WTC11 (cell line): ENCODE measurements at regions not wholly inside any gene's neighbourhood (a gene's known extent, or its start where the extent isn't known, plus 50 kb on each side); places are given as distances from the start of the nearest gene placed in this dataset.

Experiments used
- CREB1 ChIP-seq: sonication (generic); formaldehyde crosslinking; IDR thresholded peaks from 2 replicates; pipeline ENCODE4 v1.8.0; 2023; ENCODE audit warnings: mild to moderate bottlenecking, missing genetic modification reagents
- IRF1 ChIP-seq: sonication (generic); formaldehyde crosslinking; IDR thresholded peaks from 2 replicates; pipeline ENCODE4 v1.8.0; 2023; ENCODE audit warnings: missing genetic modification reagents
- JUN ChIP-seq: sonication (generic); formaldehyde crosslinking; IDR thresholded peaks from 2 replicates; pipeline ENCODE4 v1.8.0; 2023; ENCODE audit warnings: mild to moderate bottlenecking, missing genetic modification reagents
- MAX ChIP-seq: sonication (generic); formaldehyde crosslinking; IDR thresholded peaks from 2 replicates; pipeline ENCODE4 v1.8.0; 2022; ENCODE audit warnings: mild to moderate bottlenecking, missing genetic modification reagents
- TEAD4 ChIP-seq: sonication (generic); formaldehyde crosslinking; IDR thresholded peaks from 2 replicates; pipeline ENCODE4 v1.8.0; 2022; ENCODE audit warnings: mild to moderate bottlenecking, missing genetic modification reagents
- ZBTB43 ChIP-seq: sonication (generic); formaldehyde crosslinking; IDR thresholded peaks from 2 replicates; pipeline ENCODE4 v1.8.1; 2023; ENCODE audit warnings: mild to moderate bottlenecking, missing genetic modification reagents
- ZNF232 ChIP-seq: sonication (generic); formaldehyde crosslinking; IDR thresholded peaks from 2 replicates; pipeline ENCODE4 v1.8.0; 2022; ENCODE audit warnings: mild to moderate bottlenecking, missing genetic modification reagents
- ZNF512 ChIP-seq: sonication (generic); formaldehyde crosslinking; IDR thresholded peaks from 2 replicates; pipeline ENCODE4 v1.8.1; 2022; ENCODE audit warnings: missing genetic modification reagents, borderline replicate concordance
- ZNF671 ChIP-seq: fragments of 250-450 bp; sonication (Bioruptor Pico); IDR thresholded peaks from 2 replicates; pipeline ENCODE4 v1.8.0; 2021; ENCODE audit warnings: mild to moderate bottlenecking
- TF ChIP-seq, protein P1 (sequence below): fragments of 200-600 bp; IDR thresholded peaks from 2 replicates; pipeline ENCODE4 v1.8.0; 2022; ENCODE audit warnings: antibody characterized with exemption
- TF ChIP-seq, protein P2 (sequence below): sonication (generic); formaldehyde crosslinking; conservative IDR thresholded peaks from 2 replicates; pipeline ENCODE4 v1.8.1; 2023; ENCODE audit warnings: mild to moderate bottlenecking, low read depth, missing genetic modification reagents, moderate library complexity
- TF ChIP-seq, protein P3 (sequence below): sonication (generic); formaldehyde crosslinking; IDR thresholded peaks from 2 replicates; pipeline ENCODE4 v1.8.1; 2022; ENCODE audit warnings: low read depth, missing genetic modification reagents, borderline replicate concordance

- TF ChIP-seq MAX (CRISPR knock-in tag) (no peak), IRF1 (no peak), ZNF512 (CRISPR knock-in tag) (no peak), TEAD4 (CRISPR knock-in tag) (no peak), CREB1 (CRISPR knock-in tag) (no peak), JUN (CRISPR knock-in tag) (no peak), ZBTB43 (CRISPR knock-in tag) (no peak), ZNF671 (CRISPR knock-in tag) (no peak), ZNF232 (CRISPR knock-in tag) (no peak)
- TF ChIP-seq, protein P1, sequence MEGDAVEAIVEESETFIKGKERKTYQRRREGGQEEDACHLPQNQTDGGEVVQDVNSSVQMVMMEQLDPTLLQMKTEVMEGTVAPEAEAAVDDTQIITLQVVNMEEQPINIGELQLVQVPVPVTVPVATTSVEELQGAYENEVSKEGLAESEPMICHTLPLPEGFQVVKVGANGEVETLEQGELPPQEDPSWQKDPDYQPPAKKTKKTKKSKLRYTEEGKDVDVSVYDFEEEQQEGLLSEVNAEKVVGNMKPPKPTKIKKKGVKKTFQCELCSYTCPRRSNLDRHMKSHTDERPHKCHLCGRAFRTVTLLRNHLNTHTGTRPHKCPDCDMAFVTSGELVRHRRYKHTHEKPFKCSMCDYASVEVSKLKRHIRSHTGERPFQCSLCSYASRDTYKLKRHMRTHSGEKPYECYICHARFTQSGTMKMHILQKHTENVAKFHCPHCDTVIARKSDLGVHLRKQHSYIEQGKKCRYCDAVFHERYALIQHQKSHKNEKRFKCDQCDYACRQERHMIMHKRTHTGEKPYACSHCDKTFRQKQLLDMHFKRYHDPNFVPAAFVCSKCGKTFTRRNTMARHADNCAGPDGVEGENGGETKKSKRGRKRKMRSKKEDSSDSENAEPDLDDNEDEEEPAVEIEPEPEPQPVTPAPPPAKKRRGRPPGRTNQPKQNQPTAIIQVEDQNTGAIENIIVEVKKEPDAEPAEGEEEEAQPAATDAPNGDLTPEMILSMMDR, result no peak
- TF ChIP-seq, protein P2, sequence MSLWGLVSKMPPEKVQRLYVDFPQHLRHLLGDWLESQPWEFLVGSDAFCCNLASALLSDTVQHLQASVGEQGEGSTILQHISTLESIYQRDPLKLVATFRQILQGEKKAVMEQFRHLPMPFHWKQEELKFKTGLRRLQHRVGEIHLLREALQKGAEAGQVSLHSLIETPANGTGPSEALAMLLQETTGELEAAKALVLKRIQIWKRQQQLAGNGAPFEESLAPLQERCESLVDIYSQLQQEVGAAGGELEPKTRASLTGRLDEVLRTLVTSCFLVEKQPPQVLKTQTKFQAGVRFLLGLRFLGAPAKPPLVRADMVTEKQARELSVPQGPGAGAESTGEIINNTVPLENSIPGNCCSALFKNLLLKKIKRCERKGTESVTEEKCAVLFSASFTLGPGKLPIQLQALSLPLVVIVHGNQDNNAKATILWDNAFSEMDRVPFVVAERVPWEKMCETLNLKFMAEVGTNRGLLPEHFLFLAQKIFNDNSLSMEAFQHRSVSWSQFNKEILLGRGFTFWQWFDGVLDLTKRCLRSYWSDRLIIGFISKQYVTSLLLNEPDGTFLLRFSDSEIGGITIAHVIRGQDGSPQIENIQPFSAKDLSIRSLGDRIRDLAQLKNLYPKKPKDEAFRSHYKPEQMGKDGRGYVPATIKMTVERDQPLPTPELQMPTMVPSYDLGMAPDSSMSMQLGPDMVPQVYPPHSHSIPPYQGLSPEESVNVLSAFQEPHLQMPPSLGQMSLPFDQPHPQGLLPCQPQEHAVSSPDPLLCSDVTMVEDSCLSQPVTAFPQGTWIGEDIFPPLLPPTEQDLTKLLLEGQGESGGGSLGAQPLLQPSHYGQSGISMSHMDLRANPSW (CRISPR knock-in tag), result no peak
- TF ChIP-seq, protein P3, sequence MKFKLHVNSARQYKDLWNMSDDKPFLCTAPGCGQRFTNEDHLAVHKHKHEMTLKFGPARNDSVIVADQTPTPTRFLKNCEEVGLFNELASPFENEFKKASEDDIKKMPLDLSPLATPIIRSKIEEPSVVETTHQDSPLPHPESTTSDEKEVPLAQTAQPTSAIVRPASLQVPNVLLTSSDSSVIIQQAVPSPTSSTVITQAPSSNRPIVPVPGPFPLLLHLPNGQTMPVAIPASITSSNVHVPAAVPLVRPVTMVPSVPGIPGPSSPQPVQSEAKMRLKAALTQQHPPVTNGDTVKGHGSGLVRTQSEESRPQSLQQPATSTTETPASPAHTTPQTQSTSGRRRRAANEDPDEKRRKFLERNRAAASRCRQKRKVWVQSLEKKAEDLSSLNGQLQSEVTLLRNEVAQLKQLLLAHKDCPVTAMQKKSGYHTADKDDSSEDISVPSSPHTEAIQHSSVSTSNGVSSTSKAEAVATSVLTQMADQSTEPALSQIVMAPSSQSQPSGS (CRISPR knock-in tag), result no peak
Measured at GRCh38 chr6:19454001-19454720, 383.0 kb upstream of the ID4 start.
